OCI-LY1 (cell line): ENCODE measurements at regions not wholly inside any gene's neighbourhood (a gene's known extent, or its start where the extent isn't known, plus 50 kb on each side); places are given as distances from the start of the nearest gene placed in this dataset.

ENCODE experiments used
- CTCF ChIP-seq: fragments of 200-600 bp; sonication (generic), shearing (Covaris generic); IDR thresholded peaks from 2 replicates; pipeline ENCODE4 v1.5.1; 2017; ENCODE audit warnings: mild to moderate bottlenecking, antibody characterized with exemption, low read length, moderate library complexity, mixed read lengths
- EZH2 ChIP-seq: fragments of 200-600 bp; sonication (generic), shearing (Covaris generic); IDR thresholded peaks from 2 replicates; pipeline ENCODE4 v1.8.0; 2017; ENCODE audit warnings: borderline replicate concordance, mixed run types, mild to moderate bottlenecking, antibody characterized with exemption, low read length, moderate library complexity, mixed read lengths

DNA sequence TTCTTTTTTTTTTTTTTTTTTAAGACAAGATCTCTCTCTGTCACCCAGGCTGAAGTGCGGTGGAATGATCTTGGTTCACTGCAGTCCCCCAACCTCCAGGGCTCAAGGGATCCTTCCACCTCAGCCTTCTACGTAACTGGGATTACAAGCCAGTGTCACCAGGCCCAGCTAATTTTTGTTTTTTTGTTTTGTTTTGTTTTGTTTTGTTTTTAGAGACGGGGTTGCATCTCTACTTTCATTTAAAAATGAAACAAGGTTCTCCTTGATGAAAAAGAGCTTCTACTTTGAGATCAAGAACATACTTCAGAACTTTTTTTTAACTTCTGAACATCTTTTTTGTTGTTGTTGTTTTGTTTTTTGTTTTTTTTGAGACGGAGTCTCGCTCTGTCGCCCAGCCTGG lies 121.7 kb upstream of the PRB2 start:
- TF ChIP-seq CTCF (no peak), EZH2 (no peak)
